Right lobe of liver (tissue), 4 donors: ENCODE measurements at regions not wholly inside any gene's neighbourhood (a gene's known extent, or its start where the extent isn't known, plus 50 kb on each side); places are given as distances from the start of the nearest gene placed in this dataset.

Source experiments
- POLR2A ChIP-seq: fragments of 450-650 bp; IDR thresholded peaks from one replicate; pipeline ENCODE4 v1.6.1; 2017; ENCODE audit warnings: antibody characterized with exemption, mild to moderate bottlenecking
- TF ChIP-seq, protein P1 (sequence below), 4 donors: fragments of 200-600 bp in 3 of 4; fragments of 450-650 bp in 1 of 4; IDR thresholded peaks; one replicate each; pipeline versions ENCODE4 v1.5.1 to v1.8.0; 2016 to 2022; ENCODE audit warnings: antibody characterized with exemption in 4 of 4, mild to moderate bottlenecking in 2 of 4
- donor health status: DM: no; HTN: no; CAD: no.
- donor health status: DM: no; HTN: no; CAD: no.
- donor health status: DM: no; HTN: yes; CAD: no.

DNA sequence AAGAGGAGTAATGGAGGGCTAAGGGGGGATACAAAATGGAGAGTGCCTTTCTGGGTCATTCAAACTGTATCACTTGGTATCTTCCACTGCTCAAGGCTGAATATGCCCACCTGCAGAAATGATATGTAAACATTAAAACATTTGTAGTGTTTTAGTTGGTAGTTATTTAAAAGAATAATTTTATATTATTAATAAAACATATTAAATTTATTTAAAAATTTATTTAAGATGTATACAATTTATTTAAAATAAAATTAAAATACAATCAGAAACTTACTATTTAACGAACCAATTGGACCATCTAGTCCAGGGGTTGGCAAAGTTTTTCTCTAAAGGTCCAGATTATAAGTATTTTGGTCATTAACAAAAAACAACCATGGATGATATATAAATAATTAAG, 308.5 kb downstream of the PLK2 start:
- TF ChIP-seq, protein P1, sequence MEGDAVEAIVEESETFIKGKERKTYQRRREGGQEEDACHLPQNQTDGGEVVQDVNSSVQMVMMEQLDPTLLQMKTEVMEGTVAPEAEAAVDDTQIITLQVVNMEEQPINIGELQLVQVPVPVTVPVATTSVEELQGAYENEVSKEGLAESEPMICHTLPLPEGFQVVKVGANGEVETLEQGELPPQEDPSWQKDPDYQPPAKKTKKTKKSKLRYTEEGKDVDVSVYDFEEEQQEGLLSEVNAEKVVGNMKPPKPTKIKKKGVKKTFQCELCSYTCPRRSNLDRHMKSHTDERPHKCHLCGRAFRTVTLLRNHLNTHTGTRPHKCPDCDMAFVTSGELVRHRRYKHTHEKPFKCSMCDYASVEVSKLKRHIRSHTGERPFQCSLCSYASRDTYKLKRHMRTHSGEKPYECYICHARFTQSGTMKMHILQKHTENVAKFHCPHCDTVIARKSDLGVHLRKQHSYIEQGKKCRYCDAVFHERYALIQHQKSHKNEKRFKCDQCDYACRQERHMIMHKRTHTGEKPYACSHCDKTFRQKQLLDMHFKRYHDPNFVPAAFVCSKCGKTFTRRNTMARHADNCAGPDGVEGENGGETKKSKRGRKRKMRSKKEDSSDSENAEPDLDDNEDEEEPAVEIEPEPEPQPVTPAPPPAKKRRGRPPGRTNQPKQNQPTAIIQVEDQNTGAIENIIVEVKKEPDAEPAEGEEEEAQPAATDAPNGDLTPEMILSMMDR (IDR thresholded peaks at IDR 0.05): no peak
- TF ChIP-seq POLR2A: no peak
